ENCODE measurements at regions not wholly inside any gene's neighbourhood (a gene's known extent, or its start where the extent isn't known, plus 50 kb on each side); places are given as distances from the start of the nearest gene placed in this dataset.

- no peaks in the 10 kb centered on the region for H3K9me3 ChIP-seq (ENCODE audit: severe bottlenecking)
- H3K36me3 ChIP-seq (ENCODE audit: low read depth): no peaks in the 10 kb centered on the region
- TF ChIP-seq CTCF (IDR thresholded peaks at IDR 0.05; ENCODE audit: poor library complexity, severe bottlenecking): no peak
- no peaks in the 10 kb centered on the region for H3K27me3 ChIP-seq (ENCODE audit: insufficient read depth, poor library complexity, severe bottlenecking)
- no peak overlapping the region for H3K4me3 ChIP-seq (ENCODE audit: severe bottlenecking)
- ATAC-seq (ENCODE audit: low read depth) (no peak), DNase-seq (ENCODE audit: low spot score) (no peak)
- H3K27ac ChIP-seq (ENCODE audit: poor library complexity, severe bottlenecking): no peak overlapping the region
- no peaks in the 10 kb centered on the region for H3K4me1 ChIP-seq (ENCODE audit: insufficient read depth, poor library complexity, severe bottlenecking)
These were observed 1778.8 kb upstream of the CDH6 start for GRCh38 chr5:29414681-29415080.

- Histone ChIP-seq H3K4me1 (ENCODE audit: insufficient read depth, poor library complexity, severe bottlenecking) (no peaks in the 10 kb centered on the region), H3K9me3 (ENCODE audit: severe bottlenecking) (no peaks in the 10 kb centered on the region), H3K27me3 (ENCODE audit: insufficient read depth, poor library complexity, severe bottlenecking) (no peaks in the 10 kb centered on the region), H3K4me3 (ENCODE audit: severe bottlenecking) (no peak overlapping the region), H3K36me3 (ENCODE audit: low read depth) (no peaks in the 10 kb centered on the region), H3K27ac (ENCODE audit: poor library complexity, severe bottlenecking) (no peak overlapping the region)
- ATAC-seq (ENCODE audit: low read depth): no peak
- no peak for DNase-seq (ENCODE audit: low spot score)
- TF ChIP-seq CTCF (IDR thresholded peaks at IDR 0.05; ENCODE audit: poor library complexity, severe bottlenecking): no peak
These were observed 1780.5 kb upstream of the CDH6 start for GRCh38 chr5:29412979-29413378.

GRCh38 chr5:29402270-29402669, 1791.2 kb upstream of the CDH6 start:
- Histone ChIP-seq H3K4me3 (ENCODE audit: severe bottlenecking) (no peak overlapping the region), H3K27me3 (ENCODE audit: insufficient read depth, poor library complexity, severe bottlenecking) (no peaks in the 10 kb centered on the region), H3K4me1 (ENCODE audit: insufficient read depth, poor library complexity, severe bottlenecking) (no peaks in the 10 kb centered on the region), H3K9me3 (ENCODE audit: severe bottlenecking) (peaks cover 5% of the 10 kb centered on the region), H3K36me3 (ENCODE audit: low read depth) (no peaks in the 10 kb centered on the region; the same call in 1 of the 2 replicates), H3K27ac (ENCODE audit: poor library complexity, severe bottlenecking) (no peak overlapping the region)
- ATAC-seq (ENCODE audit: low read depth) (no peak), DNase-seq (ENCODE audit: low spot score) (no peak)
- TF ChIP-seq CTCF (IDR thresholded peaks at IDR 0.05; ENCODE audit: poor library complexity, severe bottlenecking): no peak

- Histone ChIP-seq H3K27me3 (ENCODE audit: insufficient read depth, poor library complexity, severe bottlenecking) (no peaks in the 10 kb centered on the region), H3K4me3 (ENCODE audit: severe bottlenecking) (no peak overlapping the region), H3K27ac (ENCODE audit: poor library complexity, severe bottlenecking) (no peak overlapping the region), H3K9me3 (ENCODE audit: severe bottlenecking) (no peaks in the 10 kb centered on the region), H3K4me1 (ENCODE audit: insufficient read depth, poor library complexity, severe bottlenecking) (no peaks in the 10 kb centered on the region), H3K36me3 (ENCODE audit: low read depth) (no peaks in the 10 kb centered on the region)
- no peak for TF ChIP-seq CTCF (IDR thresholded peaks at IDR 0.05; ENCODE audit: poor library complexity, severe bottlenecking)
- DNase-seq (ENCODE audit: low spot score): no peak
- no peak for ATAC-seq (ENCODE audit: low read depth)
These were observed 1803.5 kb upstream of the CDH6 start for GRCh38 chr5:29389993-29390392.

- no peak for ATAC-seq (ENCODE audit: low read depth)
- no peak for TF ChIP-seq CTCF (IDR thresholded peaks at IDR 0.05; ENCODE audit: poor library complexity, severe bottlenecking)
These were observed 1806.1 kb upstream of the CDH6 start for GRCh38 chr5:29387384-29387783.

More at GRCh38 chr5:29387384-29387783, 1806.1 kb upstream of the CDH6 start:
- H3K27ac ChIP-seq (ENCODE audit: poor library complexity, severe bottlenecking): no peak overlapping the region
- no peaks in the 10 kb centered on the region for H3K27me3 ChIP-seq (ENCODE audit: insufficient read depth, poor library complexity, severe bottlenecking)
- no peaks in the 10 kb centered on the region for H3K36me3 ChIP-seq (ENCODE audit: low read depth)
- H3K4me1 ChIP-seq (ENCODE audit: insufficient read depth, poor library complexity, severe bottlenecking): no peaks in the 10 kb centered on the region
- H3K9me3 ChIP-seq (ENCODE audit: severe bottlenecking): no peaks in the 10 kb centered on the region
- DNase-seq (ENCODE audit: low spot score): no peak
- H3K4me3 ChIP-seq (ENCODE audit: severe bottlenecking): no peak overlapping the region
